GM12878 (cell line): ENCODE measurements at regions not wholly inside any gene's neighbourhood (a gene's known extent, or its start where the extent isn't known, plus 50 kb on each side); places are given as distances from the start of the nearest gene placed in this dataset.

ENCODE experiments used
- CTCF ChIP-seq, 3 experiments: IDR thresholded peaks in 2 of 3; conservative IDR thresholded peaks in 1 of 3; 2 replicates each; pipeline ENCODE4 v1.5.1; 2011; ENCODE audit warnings: low read depth in 3 of 3, low read length in 3 of 3, mild to moderate bottlenecking in 3 of 3, control low read depth in 2 of 3, moderate library complexity in 2 of 3, inconsistent platforms in 1 of 3, mixed read lengths in 1 of 3; ENCODE audit not compliant: control insufficient read depth in 2 of 3, insufficient read depth in 1 of 3; ENCODE audit errors: extremely low read depth in 1 of 3
- TF ChIP-seq, protein P1 (sequence below): fragments of 450-650 bp; IDR thresholded peaks from 2 replicates; pipeline ENCODE4 v1.6.1; 2017; ENCODE audit warnings: mild to moderate bottlenecking

DNA sequence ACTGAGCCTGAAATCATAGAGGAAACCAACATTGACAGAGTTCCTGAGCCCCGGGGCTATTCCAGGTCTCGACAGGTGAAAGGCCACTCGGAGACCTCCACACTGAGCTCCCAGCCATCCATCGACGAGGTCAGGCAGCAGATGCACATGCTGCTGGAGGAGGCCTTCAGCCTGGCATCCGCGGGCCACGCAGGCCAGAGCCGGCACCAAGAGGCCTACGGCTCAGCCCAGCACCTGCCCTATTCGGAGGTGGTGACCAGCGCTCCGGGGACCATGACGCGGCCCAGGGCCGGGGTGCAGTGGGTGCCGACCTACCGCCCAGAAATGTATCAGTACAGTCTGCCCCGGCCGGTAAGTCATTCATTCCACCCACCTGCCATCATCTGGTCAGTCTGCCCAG is 54.9 kb downstream of the C11orf91 start:
- TF ChIP-seq, protein P1, sequence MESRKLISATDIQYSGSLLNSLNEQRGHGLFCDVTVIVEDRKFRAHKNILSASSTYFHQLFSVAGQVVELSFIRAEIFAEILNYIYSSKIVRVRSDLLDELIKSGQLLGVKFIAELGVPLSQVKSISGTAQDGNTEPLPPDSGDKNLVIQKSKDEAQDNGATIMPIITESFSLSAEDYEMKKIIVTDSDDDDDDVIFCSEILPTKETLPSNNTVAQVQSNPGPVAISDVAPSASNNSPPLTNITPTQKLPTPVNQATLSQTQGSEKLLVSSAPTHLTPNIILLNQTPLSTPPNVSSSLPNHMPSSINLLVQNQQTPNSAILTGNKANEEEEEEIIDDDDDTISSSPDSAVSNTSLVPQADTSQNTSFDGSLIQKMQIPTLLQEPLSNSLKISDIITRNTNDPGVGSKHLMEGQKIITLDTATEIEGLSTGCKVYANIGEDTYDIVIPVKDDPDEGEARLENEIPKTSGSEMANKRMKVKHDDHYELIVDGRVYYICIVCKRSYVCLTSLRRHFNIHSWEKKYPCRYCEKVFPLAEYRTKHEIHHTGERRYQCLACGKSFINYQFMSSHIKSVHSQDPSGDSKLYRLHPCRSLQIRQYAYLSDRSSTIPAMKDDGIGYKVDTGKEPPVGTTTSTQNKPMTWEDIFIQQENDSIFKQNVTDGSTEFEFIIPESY: no peak
- TF ChIP-seq CTCF (IDR thresholded peaks at IDR 0.05 in 2 of 3, conservative IDR thresholded peaks at IDR 0.05 in 1 of 3; ENCODE audit: control insufficient read depth in 2 of 3, extremely low read depth in 1 of 3, insufficient read depth in 1 of 3, low read depth in 3 of 3, low read length in 3 of 3): no peak
